ENCODE measurements at regions not wholly inside any gene's neighbourhood (a gene's known extent, or its start where the extent isn't known, plus 50 kb on each side); places are given as distances from the start of the nearest gene placed in this dataset.
"Not testable (repeated sequence)": the region's sequence is repeated elsewhere in the genome, so short reads cannot be mapped to it uniquely, and the experiment has no call there.

GRCh38 chr14:27833001-27833400, 933.6 kb upstream of the FOXG1 start:
- H3K36me3 ChIP-seq (ENCODE audit: control insufficient read depth, insufficient read depth, low read length); H3K9me3 ChIP-seq (ENCODE audit: control insufficient read depth, insufficient read depth, low read length); H3K9ac ChIP-seq (ENCODE audit: low read depth, low read length); H3K4me3 ChIP-seq (ENCODE audit: low read depth, low read length); H3K27ac ChIP-seq (ENCODE audit: low read depth, low read length); H3K27me3 ChIP-seq (ENCODE audit: control insufficient read depth, insufficient read depth, low read length); H3K4me1 ChIP-seq (ENCODE audit: control insufficient read depth, insufficient read depth, low read length): not testable (repeated sequence)

GRCh38 chr14:27836386-27836785, 930.2 kb upstream of the FOXG1 start:
- no peaks in the 10 kb centered on the region for H3K36me3 ChIP-seq (ENCODE audit: control insufficient read depth, insufficient read depth, low read length)
- no peak overlapping the region for H3K4me3 ChIP-seq (ENCODE audit: low read depth, low read length)
- H3K27ac ChIP-seq (ENCODE audit: low read depth, low read length): no peak overlapping the region
- 0 out of 2 replicates have a peak, but pooled peaks cover 6% of the 10 kb centered on the region for H3K9me3 ChIP-seq (ENCODE audit: control insufficient read depth, insufficient read depth, low read length)
- H3K27me3 ChIP-seq (ENCODE audit: control insufficient read depth, insufficient read depth, low read length): no peaks in the 10 kb centered on the region
- peaks cover 4% of the 10 kb centered on the region; the same call in 1 of the 2 replicates for H3K4me1 ChIP-seq (ENCODE audit: control insufficient read depth, insufficient read depth, low read length)
- H3K9ac ChIP-seq (ENCODE audit: low read depth, low read length): no peak overlapping the region

GRCh38 chr14:27845241-27845850, 921.2 kb upstream of the FOXG1 start:
- Histone ChIP-seq H3K36me3 (ENCODE audit: control insufficient read depth, insufficient read depth, low read length) (no peaks in the 10 kb centered on the region), H3K9me3 (ENCODE audit: control insufficient read depth, insufficient read depth, low read length) (no peaks in the 10 kb centered on the region), H3K9ac (ENCODE audit: low read depth, low read length) (no peak overlapping the region), H3K27ac (ENCODE audit: low read depth, low read length) (no peak overlapping the region), H3K4me3 (ENCODE audit: low read depth, low read length) (no peak overlapping the region), H3K4me1 (ENCODE audit: control insufficient read depth, insufficient read depth, low read length) (peaks cover 15% of the 10 kb centered on the region), H3K27me3 (ENCODE audit: control insufficient read depth, insufficient read depth, low read length) (no peaks in the 10 kb centered on the region)

GRCh38 chr14:27845902-27846301, 920.7 kb upstream of the FOXG1 start:
- no peaks in the 10 kb centered on the region for H3K27me3 ChIP-seq (ENCODE audit: control insufficient read depth, insufficient read depth, low read length)
- H3K9me3 ChIP-seq (ENCODE audit: control insufficient read depth, insufficient read depth, low read length): no peaks in the 10 kb centered on the region
- no peak overlapping the region for H3K27ac ChIP-seq (ENCODE audit: low read depth, low read length)

GRCh38 chr14:27847480-27847879, 919.1 kb upstream of the FOXG1 start:
- H3K4me1 ChIP-seq (ENCODE audit: control insufficient read depth, insufficient read depth, low read length); H3K9me3 ChIP-seq (ENCODE audit: control insufficient read depth, insufficient read depth, low read length); H3K36me3 ChIP-seq (ENCODE audit: control insufficient read depth, insufficient read depth, low read length); H3K9ac ChIP-seq (ENCODE audit: low read depth, low read length); H3K27me3 ChIP-seq (ENCODE audit: control insufficient read depth, insufficient read depth, low read length); H3K4me3 ChIP-seq (ENCODE audit: low read depth, low read length); H3K27ac ChIP-seq (ENCODE audit: low read depth, low read length): not testable (repeated sequence)

More at GRCh38 chr14:27845902-27846301, 920.7 kb upstream of the FOXG1 start:
- Histone ChIP-seq H3K4me1 (ENCODE audit: control insufficient read depth, insufficient read depth, low read length) (peaks cover 14% of the 10 kb centered on the region), H3K36me3 (ENCODE audit: control insufficient read depth, insufficient read depth, low read length) (no peaks in the 10 kb centered on the region), H3K9ac (ENCODE audit: low read depth, low read length) (no peak overlapping the region), H3K4me3 (ENCODE audit: low read depth, low read length) (no peak overlapping the region)

GRCh38 chr14:27849193-27849592, 917.4 kb upstream of the FOXG1 start:
- not testable (repeated sequence) for H3K36me3 ChIP-seq (ENCODE audit: control insufficient read depth, insufficient read depth, low read length); H3K9me3 ChIP-seq (ENCODE audit: control insufficient read depth, insufficient read depth, low read length); H3K4me3 ChIP-seq (ENCODE audit: low read depth, low read length); H3K9ac ChIP-seq (ENCODE audit: low read depth, low read length); H3K27me3 ChIP-seq (ENCODE audit: control insufficient read depth, insufficient read depth, low read length); H3K4me1 ChIP-seq (ENCODE audit: control insufficient read depth, insufficient read depth, low read length); H3K27ac ChIP-seq (ENCODE audit: low read depth, low read length)

GRCh38 chr14:27862684-27863083, 903.9 kb upstream of the FOXG1 start:
- H3K4me1 ChIP-seq (ENCODE audit: control insufficient read depth, insufficient read depth, low read length): no peaks in the 10 kb centered on the region
- no peaks in the 10 kb centered on the region for H3K27me3 ChIP-seq (ENCODE audit: control insufficient read depth, insufficient read depth, low read length)
- H3K36me3 ChIP-seq (ENCODE audit: control insufficient read depth, insufficient read depth, low read length): no peaks in the 10 kb centered on the region
- H3K9ac ChIP-seq (ENCODE audit: low read depth, low read length): no peak overlapping the region
- no peaks in the 10 kb centered on the region for H3K9me3 ChIP-seq (ENCODE audit: control insufficient read depth, insufficient read depth, low read length)
- no peak overlapping the region for H3K27ac ChIP-seq (ENCODE audit: low read depth, low read length)
- no peak overlapping the region for H3K4me3 ChIP-seq (ENCODE audit: low read depth, low read length)

- no peak overlapping the region for H3K4me3 ChIP-seq (ENCODE audit: low read depth, low read length)
- no peaks in the 10 kb centered on the region for H3K27me3 ChIP-seq (ENCODE audit: control insufficient read depth, insufficient read depth, low read length)
- H3K9ac ChIP-seq (ENCODE audit: low read depth, low read length): no peak overlapping the region
- H3K27ac ChIP-seq (ENCODE audit: low read depth, low read length): no peak overlapping the region
- no peaks in the 10 kb centered on the region for H3K4me1 ChIP-seq (ENCODE audit: control insufficient read depth, insufficient read depth, low read length)
- H3K36me3 ChIP-seq (ENCODE audit: control insufficient read depth, insufficient read depth, low read length): no peaks in the 10 kb centered on the region
- no peaks in the 10 kb centered on the region for H3K9me3 ChIP-seq (ENCODE audit: control insufficient read depth, insufficient read depth, low read length)
Observed at GRCh38 chr14:27863166-27863565, 903.4 kb upstream of the FOXG1 start.

GRCh38 chr14:27881063-27881462, 885.5 kb upstream of the FOXG1 start:
- H3K9me3 ChIP-seq (ENCODE audit: control insufficient read depth, insufficient read depth, low read length): no peaks in the 10 kb centered on the region
- H3K36me3 ChIP-seq (ENCODE audit: control insufficient read depth, insufficient read depth, low read length): no peaks in the 10 kb centered on the region
- no peak overlapping the region for H3K9ac ChIP-seq (ENCODE audit: low read depth, low read length)
- no peak overlapping the region for H3K4me3 ChIP-seq (ENCODE audit: low read depth, low read length)
- H3K4me1 ChIP-seq (ENCODE audit: control insufficient read depth, insufficient read depth, low read length): peaks cover 3% of the 10 kb centered on the region
- H3K27ac ChIP-seq (ENCODE audit: low read depth, low read length): no peak overlapping the region
- no peaks in the 10 kb centered on the region for H3K27me3 ChIP-seq (ENCODE audit: control insufficient read depth, insufficient read depth, low read length)

GRCh38 chr14:27881646-27882045, 884.9 kb upstream of the FOXG1 start:
- H3K9me3 ChIP-seq (ENCODE audit: control insufficient read depth, insufficient read depth, low read length): no peaks in the 10 kb centered on the region
- no peaks in the 10 kb centered on the region for H3K27me3 ChIP-seq (ENCODE audit: control insufficient read depth, insufficient read depth, low read length)
- no peaks in the 10 kb centered on the region for H3K36me3 ChIP-seq (ENCODE audit: control insufficient read depth, insufficient read depth, low read length)
- peaks cover 3% of the 10 kb centered on the region for H3K4me1 ChIP-seq (ENCODE audit: control insufficient read depth, insufficient read depth, low read length)
- H3K27ac ChIP-seq (ENCODE audit: low read depth, low read length): no peak overlapping the region
- no peak overlapping the region for H3K4me3 ChIP-seq (ENCODE audit: low read depth, low read length)
- no peak overlapping the region for H3K9ac ChIP-seq (ENCODE audit: low read depth, low read length)

- H3K4me3 ChIP-seq (ENCODE audit: low read depth, low read length): no peak overlapping the region
- H3K9ac ChIP-seq (ENCODE audit: low read depth, low read length): no peak overlapping the region
- H3K9me3 ChIP-seq (ENCODE audit: control insufficient read depth, insufficient read depth, low read length): no peaks in the 10 kb centered on the region
- H3K27me3 ChIP-seq (ENCODE audit: control insufficient read depth, insufficient read depth, low read length): no peaks in the 10 kb centered on the region
- H3K36me3 ChIP-seq (ENCODE audit: control insufficient read depth, insufficient read depth, low read length): no peaks in the 10 kb centered on the region
- peaks cover 3% of the 10 kb centered on the region for H3K4me1 ChIP-seq (ENCODE audit: control insufficient read depth, insufficient read depth, low read length)
- H3K27ac ChIP-seq (ENCODE audit: low read depth, low read length): no peak overlapping the region
Observed at GRCh38 chr14:27886256-27886655, 880.3 kb upstream of the FOXG1 start.

- H3K4me3 ChIP-seq (ENCODE audit: low read depth, low read length): no peak overlapping the region
- no peak overlapping the region for H3K27ac ChIP-seq (ENCODE audit: low read depth, low read length)
- no peaks in the 10 kb centered on the region for H3K4me1 ChIP-seq (ENCODE audit: control insufficient read depth, insufficient read depth, low read length)
- H3K9me3 ChIP-seq (ENCODE audit: control insufficient read depth, insufficient read depth, low read length): no peaks in the 10 kb centered on the region
- no peaks in the 10 kb centered on the region for H3K36me3 ChIP-seq (ENCODE audit: control insufficient read depth, insufficient read depth, low read length)
- H3K9ac ChIP-seq (ENCODE audit: low read depth, low read length): no peak overlapping the region
- no peaks in the 10 kb centered on the region for H3K27me3 ChIP-seq (ENCODE audit: control insufficient read depth, insufficient read depth, low read length)
Observed at GRCh38 chr14:27890259-27890658, 876.3 kb upstream of the FOXG1 start.
